Spinal cord (tissue), 9 donors: ENCODE measurements at regions not wholly inside any gene's neighbourhood (a gene's known extent, or its start where the extent isn't known, plus 50 kb on each side); places are given as distances from the start of the nearest gene placed in this dataset.
"Not testable (repeated sequence)": the region's sequence is repeated elsewhere in the genome, so short reads cannot be mapped to it uniquely, and the experiment has no call there.

Experiments used
- DNase-seq, 6 donors: peaks; one replicate each; pipeline versions ENCODE4 v3.0.0 to v3.0.0-alpha.2; 2013 to 2015; ENCODE audit warnings: low spot score in 6 of 6, low read depth in 4 of 6
- H3K27ac ChIP-seq: one replicate; pipeline ENCODE4 v1.5.1; 2013; ENCODE audit warnings: low read depth, low read length, control low read depth
- H3K27me3 ChIP-seq: one replicate; pipeline ENCODE4 v1.6.1; 2013; ENCODE audit warnings: low read length; ENCODE audit not compliant: control insufficient read depth, insufficient read depth
- H3K36me3 ChIP-seq: one replicate; pipeline ENCODE4 v1.6.1; 2013; ENCODE audit warnings: low read length; ENCODE audit not compliant: control insufficient read depth, insufficient read depth
- H3K4me1 ChIP-seq: one replicate; pipeline ENCODE4 v1.6.1; 2013; ENCODE audit warnings: low read length; ENCODE audit not compliant: control insufficient read depth, insufficient read depth
- H3K4me3 ChIP-seq: one replicate; pipeline ENCODE4 v1.5.1; 2013; ENCODE audit warnings: low read depth, low read length, control low read depth
- H3K9me3 ChIP-seq: one replicate; pipeline ENCODE4 v1.6.1; 2013; ENCODE audit warnings: low read length; ENCODE audit not compliant: control insufficient read depth, insufficient read depth
- WGBS: methylation state at CpG from one replicate; pipeline ENCODE4 v1.1.5; 2013; ENCODE audit warnings: missing lambda C conversion rate; ENCODE audit not compliant: insufficient coverage; 5-methylcytosine and 5-hydroxymethylcytosine counted together
- donor health status: healthy.

GRCh38 chr2:138369856-138370255, 131.7 kb upstream of the SPOPL start:
- no peak for DNase-seq
- H3K36me3 ChIP-seq: no peaks in the 10 kb centered on the region

GRCh38 chr2:138373993-138374408, 127.6 kb upstream of the SPOPL start:
- no peak overlapping the region for H3K4me3 ChIP-seq
- peak in 5 of 6 donors; percentile 22 to 91 (median 32) for DNase-seq
- H3K27ac ChIP-seq: no peak overlapping the region
- H3K36me3 ChIP-seq: no peaks in the 10 kb centered on the region
- no peaks in the 10 kb centered on the region for H3K9me3 ChIP-seq
- H3K27me3 ChIP-seq: no peaks in the 10 kb centered on the region
- no peaks in the 10 kb centered on the region for H3K4me1 ChIP-seq
- no CpG with 5 or more reads among the region's 1 CpG for WGBS

More at GRCh38 chr2:138369856-138370255, 131.7 kb upstream of the SPOPL start:
- H3K4me3 ChIP-seq: no peak overlapping the region
- no peaks in the 10 kb centered on the region for H3K9me3 ChIP-seq
- no peaks in the 10 kb centered on the region for H3K4me1 ChIP-seq
- no peaks in the 10 kb centered on the region for H3K27me3 ChIP-seq
- H3K27ac ChIP-seq: no peak overlapping the region

- H3K4me1 ChIP-seq: no peaks in the 10 kb centered on the region
- no peaks in the 10 kb centered on the region for H3K9me3 ChIP-seq
- H3K27ac ChIP-seq: no peak overlapping the region
- no peaks in the 10 kb centered on the region for H3K36me3 ChIP-seq
- no peak overlapping the region for H3K4me3 ChIP-seq
- no peaks in the 10 kb centered on the region for H3K27me3 ChIP-seq
- DNase-seq: no peak
Observed at GRCh38 chr2:138381373-138381772, 120.2 kb upstream of the SPOPL start.

GRCh38 chr2:138382672-138383071, 118.9 kb upstream of the SPOPL start:
- Histone ChIP-seq H3K36me3 (no peaks in the 10 kb centered on the region), H3K27ac (no peak overlapping the region), H3K4me3 (no peak overlapping the region), H3K4me1 (no peaks in the 10 kb centered on the region), H3K9me3 (no peaks in the 10 kb centered on the region), H3K27me3 (no peaks in the 10 kb centered on the region)
- DNase-seq: no peak
- no CpG with 5 or more reads among the region's 1 CpG for WGBS

- 90% methylated on average over 4 of the region's 9 CpGs for WGBS
- not testable (repeated sequence) for H3K4me1 ChIP-seq, H3K9me3 ChIP-seq, H3K36me3 ChIP-seq, DNase-seq, H3K4me3 ChIP-seq, H3K27me3 ChIP-seq, H3K27ac ChIP-seq
Observed at GRCh38 chr2:138386191-138386590, 115.4 kb upstream of the SPOPL start.

GRCh38 chr2:138389063-138389462, 112.5 kb upstream of the SPOPL start:
- no peak overlapping the region for H3K27ac ChIP-seq
- no peaks in the 10 kb centered on the region for H3K27me3 ChIP-seq
- DNase-seq: peak in 1 of 6 donors; percentile 29
- no peak overlapping the region for H3K4me3 ChIP-seq
- no CpG with 5 or more reads among the region's 4 CpGs for WGBS
- no peaks in the 10 kb centered on the region for H3K4me1 ChIP-seq
- no peaks in the 10 kb centered on the region for H3K9me3 ChIP-seq
- no peaks in the 10 kb centered on the region for H3K36me3 ChIP-seq

- Histone ChIP-seq H3K36me3 (no peaks in the 10 kb centered on the region), H3K27me3 (no peaks in the 10 kb centered on the region), H3K4me1 (no peaks in the 10 kb centered on the region), H3K9me3 (no peaks in the 10 kb centered on the region), H3K27ac (no peak overlapping the region), H3K4me3 (no peak overlapping the region)
- WGBS: 56% methylated on average over 3 of the region's 7 CpGs
- peak in 1 of 6 donors; percentile 70 for DNase-seq
Observed at GRCh38 chr2:138390316-138390945, 111.1 kb upstream of the SPOPL start.

- H3K27ac ChIP-seq: no peak overlapping the region
- H3K4me3 ChIP-seq: no peak overlapping the region
- no peak for DNase-seq
- H3K36me3 ChIP-seq: no peaks in the 10 kb centered on the region
- H3K4me1 ChIP-seq: no peaks in the 10 kb centered on the region
- no peaks in the 10 kb centered on the region for H3K9me3 ChIP-seq
- H3K27me3 ChIP-seq: no peaks in the 10 kb centered on the region
- WGBS: 90% methylated on average over 2 of the region's 5 CpGs
Observed at GRCh38 chr2:138391946-138392345, 109.6 kb upstream of the SPOPL start.

GRCh38 chr2:138395565-138396306, 105.8 kb upstream of the SPOPL start:
- DNase-seq: no peak
- Histone ChIP-seq H3K27me3 (no peaks in the 10 kb centered on the region), H3K36me3 (no peaks in the 10 kb centered on the region), H3K27ac (no peak overlapping the region), H3K9me3 (no peaks in the 10 kb centered on the region), H3K4me1 (no peaks in the 10 kb centered on the region), H3K4me3 (no peak overlapping the region)
- WGBS: 83% methylated on average over 2 of the region's 2 CpGs

- Histone ChIP-seq H3K36me3 (no peaks in the 10 kb centered on the region), H3K9me3 (peaks cover 4% of the 10 kb centered on the region), H3K27me3 (no peaks in the 10 kb centered on the region), H3K27ac (no peak overlapping the region), H3K4me1 (no peaks in the 10 kb centered on the region), H3K4me3 (no peak overlapping the region)
- no peak for DNase-seq
- WGBS: 100% methylated on average over 3 of the region's 3 CpGs
Observed at GRCh38 chr2:138396843-138397242, 104.7 kb upstream of the SPOPL start.
